Upper lobe of right lung (tissue), 1 donor: ENCODE measurements at regions not wholly inside any gene's neighbourhood (a gene's known extent, or its start where the extent isn't known, plus 50 kb on each side); places are given as distances from the start of the nearest gene placed in this dataset.

Source experiments
- ATAC-seq: fragments of 200-7000 bp; cut with Tn5 transposase; one replicate; pipeline ENCODE4 v1.9.1; 2020; ENCODE audit warnings: mild to moderate bottlenecking, moderate library complexity
- DNase-seq: peaks from one replicate; pipeline ENCODE4 v3.0.0-alpha.2; 2020
- H3K27ac ChIP-seq: fragments of 200-600 bp; one replicate; pipeline ENCODE4 v1.8.0; 2022
- H3K27me3 ChIP-seq: fragments of 200-600 bp; one replicate; pipeline ENCODE4 v1.8.0; 2022; ENCODE audit warnings: mild to moderate bottlenecking
- H3K36me3 ChIP-seq: fragments of 200-600 bp; one replicate; pipeline ENCODE4 v1.8.0; 2022
- H3K4me1 ChIP-seq: fragments of 200-600 bp; one replicate; pipeline ENCODE4 v1.8.0; 2022
- H3K4me3 ChIP-seq: fragments of 200-600 bp; one replicate; pipeline ENCODE4 v1.8.0; 2022; ENCODE audit warnings: mild to moderate bottlenecking
- H3K9me3 ChIP-seq: fragments of 200-600 bp; one replicate; pipeline ENCODE4 v1.8.0; 2022
- CTCF ChIP-seq: fragments of 200-600 bp; IDR thresholded peaks from one replicate; pipeline ENCODE4 v1.8.0; 2022; ENCODE audit warnings: antibody characterized with exemption
- intact Hi-C: fragments of 100-400 bp; cut with DNase I; formaldehyde crosslinking; loops from one replicate; pipeline ENCODE4 v1.11.0; 2022
- donor health status: DM: no; HTN: yes; CAD: no; lungs with severe emphysema.

GRCh38 chr11:79600711-79601110 lies 159.9 kb upstream of the TENM4 start:
- no peak for TF ChIP-seq CTCF
- intact Hi-C loops, result no loop called here
- Histone ChIP-seq H3K4me3 (no peak overlapping the region), H3K4me1 (no peaks in the 10 kb centered on the region), H3K27me3 (no peaks in the 10 kb centered on the region), H3K36me3 (no peaks in the 10 kb centered on the region), H3K27ac (no peak overlapping the region), H3K9me3 (no peaks in the 10 kb centered on the region)
- DNase-seq (no peak), ATAC-seq (no peak)

- intact Hi-C loops, result no loop called here
- no peak for DNase-seq
Observed at GRCh38 chr11:79594834-79595233, 154.0 kb upstream of the TENM4 start.

GRCh38 chr11:79592824-79593223 lies 152.0 kb upstream of the TENM4 start:
- Histone ChIP-seq H3K4me3 (no peak overlapping the region), H3K27me3 (no peaks in the 10 kb centered on the region), H3K9me3 (no peaks in the 10 kb centered on the region), H3K36me3 (no peaks in the 10 kb centered on the region), H3K4me1 (no peaks in the 10 kb centered on the region), H3K27ac (no peak overlapping the region)
- intact Hi-C loops, result no loop called here
- DNase-seq, result no peak
- TF ChIP-seq CTCF, result no peak
- ATAC-seq, result no peak

More at GRCh38 chr11:79594834-79595233, 154.0 kb upstream of the TENM4 start:
- H3K4me3 ChIP-seq, result no peak overlapping the region
- no peak for TF ChIP-seq CTCF
- H3K27ac ChIP-seq, result no peak overlapping the region
- H3K27me3 ChIP-seq, result no peaks in the 10 kb centered on the region
- ATAC-seq, result no peak
- H3K36me3 ChIP-seq, result no peaks in the 10 kb centered on the region
- H3K4me1 ChIP-seq, result no peaks in the 10 kb centered on the region
- H3K9me3 ChIP-seq, result no peaks in the 10 kb centered on the region

- ATAC-seq (no peak), DNase-seq (no peak)
- Histone ChIP-seq H3K27me3 (no peaks in the 10 kb centered on the region), H3K4me1 (no peaks in the 10 kb centered on the region), H3K4me3 (no peak overlapping the region), H3K36me3 (no peaks in the 10 kb centered on the region), H3K9me3 (no peaks in the 10 kb centered on the region), H3K27ac (no peak overlapping the region)
- intact Hi-C loops, result no loop called here
- no peak for TF ChIP-seq CTCF
Observed at GRCh38 chr11:79592406-79592805, 151.6 kb upstream of the TENM4 start.

GRCh38 chr11:79582434-79582833 lies 141.6 kb upstream of the TENM4 start:
- intact Hi-C loops, result no loop called here
- no peaks in the 10 kb centered on the region for H3K36me3 ChIP-seq

More at GRCh38 chr11:79582434-79582833, 141.6 kb upstream of the TENM4 start:
- no peak for DNase-seq
- H3K9me3 ChIP-seq, result no peaks in the 10 kb centered on the region
- no peaks in the 10 kb centered on the region for H3K27me3 ChIP-seq
- TF ChIP-seq CTCF, result no peak
- H3K4me3 ChIP-seq, result no peak overlapping the region
- H3K27ac ChIP-seq, result no peak overlapping the region
- H3K4me1 ChIP-seq, result no peaks in the 10 kb centered on the region
- ATAC-seq, result no peak
